K562 (cell line): ENCODE measurements at regions not wholly inside any gene's neighbourhood (a gene's known extent, or its start where the extent isn't known, plus 50 kb on each side); places are given as distances from the start of the nearest gene placed in this dataset.

Experiments
- ATAC-seq: fragments of 200-7000 bp; cut with Tn5 transposase; 3 replicates; pipeline ENCODE4 v1.9.1; 2020; ENCODE audit warnings: moderate library complexity
- BruUV-seq: library from RNA; stranded (reverse); fragments of 400-500 nt; replicated peaks from 2 replicates; lab custom pipeline; 2021; lab: Mats Ljungman, UMichigan
- CTCF ChIA-PET: fragments of 300-600 bp; formaldehyde crosslinking; extraction: SDS; loops from one replicate; lab custom pipeline; 2021; ENCODE audit warnings: low intra/inter-chr PET ratio; lab: Yijun Ruan, JAX
- POLR2A ChIA-PET: fragments of 300-600, 350-650 bp; sonication (Branson Sonifier 250); formaldehyde crosslinking; extraction: SDS; loops from one replicate; lab custom pipeline; 2021; ENCODE audit warnings: antibody characterized with exemption, inconsistent platforms; lab: Yijun Ruan, JAX
- DNase-seq, 4 experiments: peaks; one replicate each; pipeline versions ENCODE4 v3.0.0 to v3.0.0-alpha.2; 2011 to 2018; ENCODE audit warnings: low spot score in 3 of 4, mixed read lengths in 3 of 4; ENCODE audit errors: extremely low read depth in 1 of 4
- FAIRE-seq: peaks from 2 replicates; lab custom pipeline; 2011; peaks lifted over from hg19 to GRCh38; lab: Jason Lieb, UNC
- H2AFZ ChIP-seq: 2 replicates; pipeline ENCODE4 v1.6.0; 2011; ENCODE audit warnings: low read depth, low read length, control low read depth, inconsistent platforms
- H3K27ac ChIP-seq: fragments of 200-600 bp; 3 replicates; pipeline ENCODE4 v1.8.0; 2011; ENCODE audit warnings: low read depth, mild to moderate bottlenecking, control low read depth, inconsistent platforms, low read length, moderate library complexity, mixed read lengths; ENCODE audit errors: extremely low read depth
- H3K27me3 ChIP-seq, 2 experiments: fragments of 300-600 bp in 1 of 2; 2 replicates in 1 of 2; 3 replicates in 1 of 2; pipeline versions ENCODE4 v1.6.0 to v1.8.0; 2011; ENCODE audit warnings: inconsistent platforms in 2 of 2, low read length in 2 of 2, mild to moderate bottlenecking in 1 of 2, mixed read lengths in 1 of 2, moderate library complexity in 1 of 2; ENCODE audit not compliant: control insufficient read depth in 2 of 2, insufficient read depth in 2 of 2
- H3K36me3 ChIP-seq: fragments of 300-600 bp; 3 replicates; pipeline ENCODE4 v1.8.0; 2011; ENCODE audit warnings: mild to moderate bottlenecking, low read length, inconsistent platforms; ENCODE audit not compliant: control insufficient read depth, insufficient read depth
- H3K4me1 ChIP-seq, 2 experiments: fragments of 200-600 bp in 1 of 2; replicated peaks in 1 of 2; 2 replicates in 1 of 2; 3 replicates in 1 of 2; pipeline versions ENCODE4 v1.5.1 to v1.8.0; 2011; ENCODE audit warnings: inconsistent platforms in 2 of 2, low read length in 2 of 2, mild to moderate bottlenecking in 1 of 2, mixed read lengths in 1 of 2, moderate library complexity in 1 of 2; ENCODE audit not compliant: control insufficient read depth in 2 of 2, insufficient read depth in 2 of 2
- H3K4me2 ChIP-seq: 2 replicates; pipeline ENCODE4 v1.6.1; 2011; ENCODE audit warnings: low read length, control low read depth, inconsistent platforms, mixed read lengths; ENCODE audit not compliant: insufficient read depth
- H3K4me3 ChIP-seq: fragments of 200-600 bp; sonication (generic), shearing (Covaris generic); 2 replicates; pipeline ENCODE4 v1.5.1; 2016; ENCODE audit warnings: control low read depth, inconsistent platforms
- H3K79me2 ChIP-seq: fragments of 200-600 bp; 3 replicates; pipeline ENCODE4 v1.8.0; 2011; ENCODE audit warnings: low read length, inconsistent platforms; ENCODE audit not compliant: control insufficient read depth, insufficient read depth
- H3K9ac ChIP-seq, 2 experiments: 2 replicates each; pipeline versions ENCODE4 v1.6.0 to v1.6.1; 2011; ENCODE audit warnings: low read depth in 2 of 2, low read length in 2 of 2, control low read depth in 1 of 2, inconsistent platforms in 1 of 2, mild to moderate bottlenecking in 1 of 2, mixed read lengths in 1 of 2; ENCODE audit not compliant: insufficient read depth in 1 of 2
- H3K9me1 ChIP-seq: one replicate; pipeline ENCODE4 v1.6.0; 2011; ENCODE audit warnings: inconsistent platforms, mild to moderate bottlenecking, low read length, moderate library complexity; ENCODE audit not compliant: control insufficient read depth, insufficient read depth
- H3K9me3 ChIP-seq: replicated peaks from 2 replicates; pipeline ENCODE4 v1.5.1; 2011; ENCODE audit warnings: low read depth, low read length, inconsistent platforms; ENCODE audit not compliant: control insufficient read depth, insufficient read depth
- H4K20me1 ChIP-seq: replicated peaks from 2 replicates; pipeline ENCODE4 v1.6.1; 2011; ENCODE audit warnings: low read length, inconsistent platforms, mixed read lengths; ENCODE audit not compliant: control insufficient read depth, insufficient read depth
- ATF1 ChIP-seq, 2 experiments: fragments of 450-650 bp in 1 of 2; IDR thresholded peaks; 2 replicates each; pipeline ENCODE4 v1.6.1; 2016; ENCODE audit warnings: missing compliant biosample characterization in 1 of 2, missing genetic modification characterization in 1 of 2
- CREM ChIP-seq: IDR thresholded peaks from 2 replicates; pipeline ENCODE4 v1.6.1; 2014; ENCODE audit warnings: antibody characterized with exemption, low read depth
- GATAD2A ChIP-seq: fragments of 450-650 bp; IDR thresholded peaks from 2 replicates; pipeline ENCODE4 v1.6.1; 2017
- MEF2D ChIP-seq: conservative IDR thresholded peaks from 2 replicates; pipeline ENCODE4 v1.6.1; 2016; ENCODE audit warnings: low read depth, missing genetic modification characterization, missing compliant biosample characterization
- MTF1 ChIP-seq: fragments of 250-450 bp; sonication (Bioruptor Pico); IDR thresholded peaks from 2 replicates; pipeline ENCODE4 v1.9.0; 2021; ENCODE audit warnings: moderate library complexity, mild to moderate bottlenecking, inconsistent platforms, borderline replicate concordance
- NCOA2 ChIP-seq, 2 experiments: fragments of 450-650 bp; IDR thresholded peaks; 2 replicates each; pipeline ENCODE4 v1.6.1; 2018; ENCODE audit warnings: mild to moderate bottlenecking in 2 of 2, moderate library complexity in 1 of 2; ENCODE audit not compliant: partially characterized antibody in 2 of 2
- NCOR1 ChIP-seq: fragments of 450-650 bp; IDR thresholded peaks from 2 replicates; pipeline ENCODE4 v1.6.1; 2016; ENCODE audit warnings: mild to moderate bottlenecking, moderate library complexity
- NFATC3 ChIP-seq: fragments of 450-650 bp; IDR thresholded peaks from 2 replicates; pipeline ENCODE4 v1.6.1; 2017; ENCODE audit warnings: mild to moderate bottlenecking
- PHB ChIP-seq: fragments of 250-450 bp; sonication (Bioruptor Pico); IDR thresholded peaks from 2 replicates; pipeline ENCODE4 v1.5.0; 2021
- SMARCA4 ChIP-seq: fragments of 450-650 bp; IDR thresholded peaks from 2 replicates; pipeline ENCODE4 v1.6.1; 2016
- TARDBP ChIP-seq: fragments of 450-650 bp; IDR thresholded peaks from 2 replicates; pipeline ENCODE4 v1.6.1; 2016
- ZFP30 ChIP-seq: fragments of 250-450 bp; sonication (Bioruptor Pico); IDR thresholded peaks from 2 replicates; pipeline ENCODE4 v1.8.0; 2022; ENCODE audit warnings: moderate library complexity, mild to moderate bottlenecking, inconsistent platforms, borderline replicate concordance
- ZNF175 ChIP-seq: fragments of 200-800 bp; sonication (Bioruptor generic); IDR thresholded peaks from 2 replicates; pipeline ENCODE4 v1.6.1; 2016; ENCODE audit warnings: low read depth, mild to moderate bottlenecking, missing genetic modification characterization, missing compliant biosample characterization
- ZNF263 ChIP-seq: sonication (generic); formaldehyde crosslinking; IDR thresholded peaks from 2 replicates; pipeline ENCODE4 v1.8.0; 2022; ENCODE audit warnings: mild to moderate bottlenecking, missing genetic modification reagents, borderline replicate concordance
- ZNF511 ChIP-seq: sonication (generic); formaldehyde crosslinking; IDR thresholded peaks from 2 replicates; pipeline ENCODE4 v1.8.0; 2022; ENCODE audit warnings: mild to moderate bottlenecking, missing genetic modification reagents
- ZNF766 ChIP-seq: fragments of 200-800 bp; sonication (Bioruptor generic); conservative IDR thresholded peaks from 2 replicates; pipeline ENCODE4 v1.6.1; 2016; ENCODE audit warnings: missing genetic modification characterization, missing compliant biosample characterization
- WGBS: fragments of 100-300 bp; shearing (Covaris generic); methylation state at CpG from one replicate; pipeline ENCODE4 v1.1.6; 2016; ENCODE audit warnings: low coverage, mixed read lengths; ENCODE audit not compliant: insufficient coverage; ENCODE audit errors: missing lambda C conversion rate; 5-methylcytosine and 5-hydroxymethylcytosine counted together
- in situ Hi-C: fragments of 300-500 bp; cut with MboI; formaldehyde crosslinking; loops from 4 replicates; pipeline ENCODE4 v1.15.0; 2018; ENCODE audit warnings: inconsistent platforms, mixed read lengths
- intact Hi-C: fragments of 100-400 bp; cut with micrococcal nuclease; formaldehyde crosslinking; loops from 2 replicates; pipeline ENCODE4 v1.14.2; 2022

- Histone ChIP-seq H3K27me3 (no peaks in the 10 kb centered on the region), H3K9ac (no peak overlapping the region), H3K4me2 (no peak overlapping the region), H2AFZ (no peak overlapping the region), H4K20me1 (no peaks in the 10 kb centered on the region), H3K27ac (no peak overlapping the region), H3K9me3 (no peaks in the 10 kb centered on the region), H3K4me3 (no peak overlapping the region), H3K4me1 (no peaks in the 10 kb centered on the region), H3K9me1 (no peaks in the 10 kb centered on the region), H3K36me3 (no peaks in the 10 kb centered on the region), H3K79me2 (no peaks in the 10 kb centered on the region)
- intact Hi-C loops (no loop called here), in situ Hi-C loops (no loop called here)
- TF ChIP-seq ZNF263 = no peak
- no peak for TF ChIP-seq ZNF766 (CRISPR knock-in tag)
- TF ChIP-seq ZFP30 = no peak
- TF ChIP-seq NCOR1 = no peak
- TF ChIP-seq GATAD2A = no peak
- no peak for TF ChIP-seq NFATC3
- no peak for TF ChIP-seq MTF1 (CRISPR knock-in tag)
- no peak for TF ChIP-seq SMARCA4
- TF ChIP-seq ATF1 (CRISPR knock-in tag; IDR thresholded peaks at IDR 0.05) = no peak
- no peak for TF ChIP-seq ATF1 (tag; IDR thresholded peaks at IDR 0.05)
- no peak for TF ChIP-seq PHB
- TF ChIP-seq MEF2D (tag) = no peak
- no peak for TF ChIP-seq CREM
- TF ChIP-seq ZNF175 (CRISPR knock-in tag) = no peak
- no peak for TF ChIP-seq NCOA2 (IDR thresholded peaks at IDR 0.05; ENCODE audit: partially characterized antibody in 2 of 2)
- TF ChIP-seq ZNF511 (CRISPR knock-in tag) = no peak
- no peak for TF ChIP-seq TARDBP
- BruUV-seq = no TSS peak
- ChIA-PET POLR2A (no interaction called here), CTCF (no interaction called here)
- WGBS = 0% methylated on average over 3 of the region's 3 CpGs
- no peak for DNase-seq
- no peak for ATAC-seq
- FAIRE-seq = no peak
These were observed 81.3 kb upstream of the TRPC5 start for GRCh38 chrX:112163906-112164305.
